HG02870 (cell line): ENCODE measurements at regions not wholly inside any gene's neighbourhood (a gene's known extent, or its start where the extent isn't known, plus 50 kb on each side); places are given as distances from the start of the nearest gene placed in this dataset.
"Not testable (repeated sequence)": the region's sequence is repeated elsewhere in the genome, so short reads cannot be mapped to it uniquely, and the experiment has no call there.

Source experiments
- ATAC-seq: cut with Tn5 transposase; IDR thresholded peaks from one replicate; pipeline ENCODE4 v1.9.1; 2021; ENCODE audit warnings: mild to moderate bottlenecking, moderate library complexity; ENCODE audit not compliant: unreplicated experiment

DNA sequence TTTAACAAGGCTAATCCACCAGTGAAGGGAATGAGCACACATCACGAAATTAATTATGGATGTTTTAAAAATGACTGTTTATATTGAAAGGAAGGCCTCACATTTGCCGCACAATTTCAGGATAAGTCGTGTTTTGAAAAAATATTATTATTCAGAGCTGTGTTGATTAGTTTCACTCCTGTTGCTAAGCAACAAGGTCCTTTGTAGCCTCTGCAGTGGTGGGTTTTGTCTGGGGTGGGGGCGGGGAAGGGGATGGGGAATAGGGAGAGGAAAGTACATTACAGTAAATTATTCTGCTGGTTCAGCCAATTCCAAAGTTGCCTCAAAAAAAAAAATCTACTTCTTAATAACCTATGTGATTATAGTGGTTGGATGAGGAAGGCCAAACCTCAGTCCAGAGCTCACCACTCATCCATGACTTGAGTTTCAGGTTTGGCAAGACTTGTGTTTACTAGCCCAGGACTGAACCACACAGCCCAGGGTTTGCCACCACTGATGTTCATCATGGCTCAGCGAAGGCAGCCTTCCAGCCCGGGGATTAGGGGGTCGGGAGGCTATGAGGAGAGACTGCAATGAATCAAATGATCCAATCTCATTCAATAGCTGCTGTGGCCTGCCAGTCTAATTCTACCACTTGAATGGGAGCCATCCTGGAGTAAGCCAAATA lies 162.5 kb upstream of the ATP6AP2 start:
- no peak for ATAC-seq

DNA sequence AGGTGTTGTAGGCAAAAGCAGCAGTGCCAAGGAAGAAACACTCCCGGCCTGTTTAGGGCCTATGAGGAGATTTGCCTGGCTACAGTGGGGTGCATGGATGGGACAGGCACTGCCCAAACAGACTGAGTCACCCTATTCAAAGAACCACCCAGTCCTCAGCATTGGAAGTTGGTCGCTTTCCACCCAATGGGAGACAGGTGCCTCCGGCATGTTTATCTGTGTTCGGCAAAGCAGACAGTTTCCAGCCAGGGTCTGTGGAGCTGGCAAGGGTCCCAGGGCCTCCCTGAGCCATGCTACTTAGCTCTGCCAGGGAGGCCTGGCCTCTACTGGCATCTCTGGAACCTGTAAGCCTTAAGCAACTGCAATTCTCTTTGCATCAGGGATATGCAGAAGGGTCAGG lies 165.1 kb upstream of the ATP6AP2 start:
- ATAC-seq, result no peak

DNA sequence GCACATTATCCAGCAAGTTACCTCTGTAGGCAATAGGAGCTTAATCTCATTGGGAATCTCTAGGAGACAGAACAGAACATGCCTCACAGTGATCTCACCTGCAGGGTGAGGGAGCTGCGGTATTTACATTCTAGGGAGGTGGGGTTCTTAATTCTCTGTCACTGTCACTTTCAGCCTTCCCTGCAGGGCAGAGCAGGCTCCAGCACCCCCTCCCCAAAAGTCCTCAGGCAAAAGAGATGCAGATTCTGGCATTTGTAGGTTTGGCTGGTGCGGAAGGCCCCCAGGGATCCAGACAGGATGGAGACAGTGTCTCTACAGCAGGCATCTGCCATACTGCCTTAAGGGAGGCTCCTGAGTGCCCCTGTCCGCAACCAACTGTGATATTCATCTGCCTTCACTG lies 166.4 kb upstream of the ATP6AP2 start:
- ATAC-seq, result no peak

DNA sequence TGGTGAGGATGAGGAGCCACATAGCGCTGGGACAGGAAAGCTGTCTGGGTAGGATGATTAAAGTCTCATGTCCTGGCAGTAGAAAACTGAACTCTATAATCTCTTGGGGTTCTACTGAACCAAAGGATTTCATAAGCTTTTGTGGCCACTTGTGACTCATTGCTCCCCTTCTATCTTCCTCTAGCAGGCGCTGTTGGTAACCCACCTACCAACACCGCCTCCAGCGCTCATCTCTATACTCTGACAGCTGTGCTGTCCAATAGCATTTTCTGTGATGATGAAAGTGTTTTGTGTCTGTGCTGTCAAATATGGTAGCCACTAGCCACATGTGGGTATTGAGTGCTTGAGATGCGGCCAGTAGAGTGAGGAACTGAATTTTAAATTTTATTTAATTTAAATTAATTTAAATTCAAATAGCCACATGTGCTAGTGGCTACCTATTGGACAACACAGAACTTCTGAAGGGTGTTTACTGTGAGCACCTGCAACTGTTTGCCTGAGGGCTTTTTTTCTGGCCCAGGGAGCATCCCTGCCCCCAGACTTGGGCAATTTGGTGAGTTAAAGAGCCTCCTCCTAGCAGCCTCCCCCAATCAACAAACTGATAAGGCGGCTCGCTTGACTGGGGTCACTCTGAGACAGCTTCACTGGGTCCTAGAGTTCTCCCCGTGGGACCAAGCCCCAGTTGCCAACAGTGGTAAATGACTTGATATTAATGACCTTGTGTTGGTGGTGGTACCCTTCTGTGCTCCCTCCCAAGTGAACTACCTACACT lies 169.2 kb upstream of the ATP6AP2 start:
- ATAC-seq, result no peak

DNA sequence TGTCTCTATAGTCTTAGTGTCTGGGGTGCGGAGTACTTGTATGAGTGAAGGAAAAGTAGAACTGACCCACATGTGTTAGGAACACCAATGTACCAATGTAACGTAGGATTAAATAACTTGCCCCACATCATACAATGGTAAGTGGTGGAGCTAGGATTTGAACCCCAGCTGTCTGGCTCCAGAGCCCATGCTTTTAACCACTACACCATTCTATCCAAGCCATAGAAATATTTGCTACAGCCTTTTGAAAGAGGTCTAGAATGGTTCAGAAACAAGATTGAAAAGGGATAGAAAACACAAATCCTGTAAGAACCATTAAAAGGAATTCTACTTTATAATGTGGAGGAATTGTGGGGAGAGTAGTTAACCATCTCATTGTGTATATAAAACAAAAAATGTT lies 169.9 kb upstream of the ATP6AP2 start:
- ATAC-seq, result no peak

DNA sequence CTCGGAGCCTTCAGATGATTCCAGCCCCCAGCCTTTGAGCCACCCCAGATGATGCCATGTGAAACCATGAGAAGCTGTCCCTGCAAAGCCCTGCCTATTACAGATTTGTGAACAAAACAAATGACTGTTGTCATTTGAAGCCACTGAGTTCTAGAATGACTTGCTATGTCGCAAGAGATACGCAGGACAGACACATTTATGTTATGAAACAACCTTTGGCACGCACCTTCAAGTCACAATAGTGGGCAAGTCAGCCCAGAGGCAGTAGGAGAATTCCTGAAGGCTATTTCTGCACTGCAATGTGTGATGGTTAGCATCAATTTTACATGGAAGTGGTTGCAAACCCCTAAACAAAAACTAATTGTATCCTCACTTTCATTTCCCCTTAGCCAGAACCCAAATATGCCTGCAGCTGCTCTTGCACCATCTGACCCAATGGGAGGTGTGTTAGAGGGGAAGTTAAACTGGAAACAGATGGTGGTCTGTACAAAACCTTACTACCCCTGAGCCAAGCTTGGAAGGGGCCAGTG lies 174.4 kb upstream of the ATP6AP2 start:
- peak; percentile 38 for ATAC-seq

DNA sequence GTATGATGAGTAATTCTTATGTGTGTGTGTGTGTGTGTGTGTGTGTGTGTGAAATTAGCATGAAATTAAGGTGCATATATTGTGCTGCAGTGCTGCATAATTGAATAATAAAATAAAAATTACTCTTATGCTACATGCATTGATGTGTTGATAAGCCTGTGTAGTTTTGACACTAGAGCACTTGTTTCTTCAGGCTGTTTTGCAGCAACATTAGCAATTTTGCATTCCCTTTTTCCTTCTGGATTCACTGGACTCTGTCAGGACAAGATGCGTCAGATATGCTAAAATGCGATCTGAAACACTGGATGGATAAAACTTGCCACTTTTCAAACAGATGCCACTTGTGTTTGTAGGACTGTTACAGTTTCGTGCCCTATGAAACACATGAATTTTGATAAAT lies 175.4 kb upstream of the ATP6AP2 start:
- ATAC-seq, result no peak

DNA sequence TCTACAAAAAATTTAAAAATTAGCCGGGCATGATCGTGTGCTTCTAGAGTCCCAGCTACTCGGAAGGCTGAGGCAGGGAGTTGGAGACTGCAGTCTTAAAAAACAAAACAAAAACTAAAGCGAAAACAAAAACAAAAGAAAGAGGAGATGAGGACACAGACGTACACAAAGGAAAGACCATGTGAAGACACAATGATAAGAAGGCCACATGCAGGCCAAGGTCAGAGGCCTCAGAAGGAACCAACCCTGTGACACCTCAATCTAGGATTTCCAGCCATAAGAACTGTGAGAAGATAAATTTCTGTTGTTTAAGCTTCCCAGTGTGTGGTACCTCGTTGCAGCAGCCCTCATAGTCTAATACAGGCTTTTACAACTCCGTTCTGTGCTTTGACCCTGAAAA lies 177.0 kb upstream of the ATP6AP2 start:
- no peak for ATAC-seq

DNA sequence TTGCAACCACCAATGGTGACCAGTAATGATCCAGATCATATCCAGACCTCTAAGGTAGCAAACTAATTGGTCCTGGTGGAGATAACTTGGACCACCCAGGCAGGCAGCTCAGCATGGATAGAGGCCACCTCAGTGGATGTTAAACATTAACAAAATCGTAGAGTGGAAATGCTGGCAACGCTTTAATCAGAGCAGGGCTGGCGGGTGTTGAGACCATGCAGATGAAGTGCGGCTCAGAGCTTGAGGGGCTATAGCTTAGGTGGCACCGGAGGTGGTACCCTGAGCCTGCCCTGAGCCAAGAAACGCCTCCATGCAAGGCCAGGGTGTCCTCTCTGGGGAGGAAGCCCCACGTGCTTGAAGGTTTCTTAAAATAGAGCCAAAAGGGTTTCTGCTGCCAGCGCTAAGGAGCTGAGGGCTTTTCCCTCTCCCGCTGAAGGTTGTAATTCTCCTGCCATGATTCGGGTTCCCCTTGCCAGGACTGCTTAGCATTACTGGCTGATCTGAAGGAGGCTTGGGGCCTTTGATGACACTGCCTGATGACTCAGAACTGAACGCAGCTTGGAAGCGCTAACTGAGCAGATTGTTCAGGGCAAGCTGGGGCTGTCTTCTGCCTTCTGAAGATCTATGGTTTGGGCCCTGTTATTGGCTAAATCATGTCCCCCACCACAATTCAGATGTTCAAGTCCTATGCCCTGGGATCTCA lies 177.8 kb upstream of the ATP6AP2 start:
- ATAC-seq, result no peak

DNA sequence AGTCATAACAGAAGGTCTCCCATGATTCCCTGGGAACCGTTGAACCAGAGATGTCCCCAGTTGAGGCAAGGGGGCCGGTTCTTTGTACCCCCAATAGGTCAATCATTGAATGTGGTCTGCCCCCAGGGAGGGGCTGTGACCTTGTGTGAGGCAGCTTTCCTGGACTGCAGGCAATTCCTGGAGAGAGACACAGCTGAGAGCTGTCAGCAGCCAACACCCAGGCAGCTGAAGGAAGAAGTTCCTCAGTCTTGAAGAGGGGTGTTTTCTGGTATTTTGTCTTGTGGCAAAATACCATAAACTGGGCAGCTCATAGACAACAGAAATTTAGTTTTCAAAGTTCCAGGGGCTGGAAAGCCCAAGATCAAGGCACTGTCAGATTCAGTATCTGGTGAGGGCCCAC lies 185.7 kb upstream of the ATP6AP2 start:
- no peak for ATAC-seq

DNA sequence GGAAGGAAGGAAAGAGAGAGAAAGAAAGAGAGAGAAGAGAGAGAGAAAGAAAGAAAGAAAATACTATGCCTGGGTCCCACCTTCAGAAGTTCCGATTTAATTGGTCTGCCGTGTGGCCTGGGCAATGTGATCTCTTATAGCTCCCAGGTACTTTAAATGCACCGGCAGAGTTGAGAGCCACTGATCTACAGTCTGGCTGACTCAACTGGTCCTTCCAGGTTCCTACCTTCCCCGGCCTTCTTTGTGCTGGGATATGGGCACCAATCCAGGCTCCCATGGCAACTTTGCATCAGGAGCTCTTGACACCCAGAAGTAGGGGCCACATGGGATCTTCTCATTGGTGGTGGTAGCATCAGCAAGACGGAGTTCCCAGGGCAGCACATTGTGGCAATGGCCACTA lies 186.5 kb upstream of the ATP6AP2 start:
- no peak for ATAC-seq

DNA sequence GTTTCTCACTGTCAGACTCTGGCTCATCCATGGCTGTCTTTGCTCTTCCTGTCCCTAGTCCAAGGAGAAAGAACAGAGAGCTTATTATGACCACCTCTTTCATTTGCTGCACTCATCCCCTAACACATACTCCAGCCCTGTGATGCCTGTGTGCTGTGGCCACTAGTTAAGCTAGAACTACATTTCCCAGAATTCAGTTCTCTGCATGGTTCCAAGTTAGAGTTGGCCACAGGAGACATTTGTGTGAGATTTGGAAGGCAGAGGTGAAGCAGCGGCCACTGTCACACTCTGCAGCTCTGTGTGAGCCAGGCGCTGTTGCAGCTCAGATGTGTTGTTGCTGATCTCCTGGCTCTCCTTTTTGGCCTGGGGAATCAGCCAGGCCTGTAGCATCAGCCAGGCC lies 188.2 kb upstream of the ATP6AP2 start:
- ATAC-seq, result no peak

DNA sequence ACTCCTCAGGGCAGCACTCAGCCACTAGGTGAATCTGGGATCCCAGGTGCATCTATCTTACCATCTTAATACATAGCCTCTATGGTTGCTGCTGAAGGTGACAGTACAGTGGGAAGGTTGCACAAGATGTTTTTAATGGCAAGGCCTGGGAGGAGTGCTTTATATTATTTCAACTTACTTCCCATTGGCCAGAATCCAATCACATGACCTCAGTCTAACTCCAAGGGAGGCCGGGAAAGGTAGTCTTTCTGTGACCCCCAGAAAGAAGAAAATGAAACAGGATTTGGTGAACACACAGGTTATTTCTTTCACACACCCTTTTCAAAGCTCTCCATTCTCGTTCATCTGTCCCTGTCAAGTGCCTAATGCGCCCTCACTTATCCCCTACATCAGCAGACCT lies 189.1 kb upstream of the ATP6AP2 start:
- no peak for ATAC-seq

DNA sequence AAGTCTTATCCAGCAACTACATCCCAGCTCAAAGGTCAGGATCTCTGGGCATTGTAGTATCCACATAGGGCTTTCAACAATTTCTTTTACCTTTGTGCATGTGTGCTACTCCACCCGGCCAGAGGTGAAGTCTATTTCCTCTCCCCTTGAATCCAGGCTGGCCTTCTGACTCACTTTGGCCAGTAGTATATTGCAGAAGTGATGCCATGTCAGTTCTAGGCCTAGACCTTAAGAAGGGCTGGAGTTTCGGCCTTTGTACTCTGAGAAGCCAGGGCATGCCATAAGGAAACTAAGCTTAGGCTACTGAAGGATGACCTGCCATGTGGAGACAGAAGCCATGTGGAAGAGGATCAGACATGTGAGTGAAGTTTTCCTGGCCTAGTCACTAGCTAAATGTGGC lies 191.2 kb upstream of the ATP6AP2 start:
- ATAC-seq, result no peak

DNA sequence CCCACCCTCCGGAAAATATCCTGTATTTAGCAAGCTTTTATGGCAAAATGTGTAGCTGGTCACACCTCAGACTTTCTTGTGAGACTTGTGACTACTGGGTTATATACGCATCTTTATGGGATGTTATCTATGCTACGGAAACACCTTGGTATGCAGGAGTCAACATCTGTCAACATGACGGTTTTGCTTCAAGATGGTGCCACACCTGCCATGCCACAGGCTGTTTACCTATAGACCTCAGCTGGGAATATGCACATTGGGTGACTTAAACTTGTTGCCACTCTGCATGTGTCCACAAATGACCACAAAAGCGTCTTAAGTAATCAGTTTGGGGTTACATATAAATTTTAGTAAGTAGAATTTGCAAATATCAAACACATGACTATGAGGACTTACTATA lies 192.3 kb upstream of the ATP6AP2 start:
- no peak for ATAC-seq

DNA sequence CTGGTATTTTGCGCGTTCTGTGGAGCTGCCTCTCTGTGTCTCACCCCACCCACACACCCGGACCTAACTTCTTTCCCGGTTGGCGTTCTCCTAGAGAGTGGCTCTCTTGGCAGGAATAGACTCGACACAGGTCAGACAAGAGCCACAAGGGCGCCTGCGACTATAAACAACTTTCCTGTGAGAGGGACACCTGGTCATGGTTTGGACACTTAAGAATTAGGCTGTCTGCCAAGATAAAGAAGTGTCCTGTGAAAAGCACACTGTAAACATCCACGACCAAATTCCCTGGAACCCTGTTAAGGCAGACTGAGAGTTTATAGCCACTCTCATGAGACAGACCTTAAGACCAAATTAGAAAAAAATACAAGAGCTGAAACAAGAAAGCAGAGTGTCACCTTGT lies 192.9 kb upstream of the ATP6AP2 start:
- not testable (repeated sequence) for ATAC-seq

DNA sequence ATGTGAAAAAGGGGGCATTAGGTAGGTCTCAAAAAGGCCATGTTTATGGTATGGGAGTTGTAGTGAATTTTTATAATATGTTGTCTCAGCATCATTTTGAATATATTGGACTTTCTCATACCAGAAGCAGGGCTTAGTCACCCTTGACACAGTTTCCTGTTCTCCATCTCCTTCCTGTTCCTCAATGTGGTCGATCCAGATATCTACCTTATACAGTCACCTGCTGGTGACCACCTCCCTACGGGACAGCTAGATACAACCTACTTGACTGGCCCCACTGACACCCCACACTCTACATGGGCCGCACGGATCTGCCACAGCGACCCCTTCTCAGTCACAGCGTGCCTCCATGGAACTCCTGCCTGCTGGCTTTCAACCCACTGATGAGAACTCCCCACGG lies 193.5 kb upstream of the ATP6AP2 start:
- ATAC-seq, result not testable (repeated sequence)

DNA sequence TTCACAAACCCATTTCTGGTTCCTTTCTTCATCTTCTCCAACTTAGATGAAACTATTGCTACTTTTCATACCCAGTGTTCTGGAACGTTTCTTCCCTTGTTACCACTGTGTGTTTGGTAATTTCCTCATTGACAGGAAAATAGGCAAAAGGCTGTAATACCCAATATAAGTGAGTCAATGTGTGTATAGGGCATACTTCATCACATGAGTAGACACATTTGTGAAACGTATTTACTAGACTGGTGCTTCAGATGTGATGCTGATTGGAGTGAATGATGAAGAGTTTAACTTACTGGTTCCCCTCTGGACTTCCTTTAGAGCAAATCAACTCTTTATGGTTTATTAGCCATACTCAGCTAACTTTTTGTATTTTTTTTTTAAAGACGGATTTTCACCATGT lies 195.1 kb upstream of the ATP6AP2 start:
- ATAC-seq, result no peak

DNA sequence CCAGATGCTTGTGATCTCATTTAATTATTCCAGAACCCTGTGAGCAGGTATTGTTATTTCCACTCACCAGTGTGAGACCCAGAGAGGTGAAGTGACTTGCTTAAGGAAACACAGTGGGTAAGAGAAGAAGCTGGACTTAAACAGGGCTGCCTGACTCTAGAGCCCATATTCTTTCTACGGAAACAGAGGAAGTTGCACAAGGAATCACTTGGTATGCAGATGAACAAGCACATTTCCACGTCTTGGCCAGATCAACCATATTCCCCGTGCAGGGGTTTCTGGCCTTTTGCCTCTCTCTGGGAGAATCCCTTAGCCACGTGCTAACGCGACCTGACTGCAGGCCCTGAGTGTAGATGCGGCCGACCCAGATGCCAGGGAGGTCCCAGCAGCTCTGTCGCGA lies 195.5 kb upstream of the ATP6AP2 start:
- no peak for ATAC-seq

DNA sequence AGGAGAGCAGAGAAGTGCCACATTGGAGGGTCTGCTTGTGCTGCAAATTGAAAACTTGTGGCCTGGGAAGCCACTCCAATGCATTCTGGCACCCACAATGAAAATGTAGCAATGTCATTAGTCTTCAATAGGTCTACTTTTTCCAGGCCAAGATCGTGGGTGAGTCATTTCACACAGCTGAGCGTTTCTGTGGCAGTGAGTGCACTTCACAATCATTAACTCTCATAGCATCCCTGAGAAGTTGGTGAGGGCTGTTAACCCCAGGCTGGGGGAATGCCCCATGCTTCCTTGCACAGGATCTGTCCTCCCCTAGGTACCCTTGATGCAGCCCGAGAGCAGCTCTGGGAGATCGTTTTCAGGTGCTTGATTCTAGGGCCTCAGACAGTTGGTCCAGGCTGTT lies 196.8 kb upstream of the ATP6AP2 start:
- ATAC-seq, result no peak

DNA sequence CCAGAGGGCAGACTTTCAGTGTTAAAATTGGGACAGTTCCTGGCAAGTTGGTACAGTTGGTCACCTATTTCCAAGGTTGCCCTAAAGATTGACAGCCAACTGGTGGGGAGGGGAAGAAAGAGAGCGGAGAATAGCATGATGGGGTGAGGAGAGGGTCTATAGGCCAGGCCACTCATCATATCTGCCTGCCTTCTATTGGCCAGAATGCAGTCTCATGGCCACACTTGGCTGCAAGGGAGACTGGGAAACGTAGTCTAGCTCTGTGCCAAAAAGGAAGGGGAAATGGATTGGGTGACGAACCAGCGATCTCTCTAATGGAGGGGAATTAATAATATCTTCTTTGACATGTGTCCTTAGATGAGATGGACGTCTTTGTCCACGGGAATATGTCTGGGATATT lies 197.4 kb upstream of the ATP6AP2 start:
- no peak for ATAC-seq
